ENCODE measurements at regions not wholly inside any gene's neighbourhood (a gene's known extent, or its start where the extent isn't known, plus 50 kb on each side); places are given as distances from the start of the nearest gene placed in this dataset.

DNA sequence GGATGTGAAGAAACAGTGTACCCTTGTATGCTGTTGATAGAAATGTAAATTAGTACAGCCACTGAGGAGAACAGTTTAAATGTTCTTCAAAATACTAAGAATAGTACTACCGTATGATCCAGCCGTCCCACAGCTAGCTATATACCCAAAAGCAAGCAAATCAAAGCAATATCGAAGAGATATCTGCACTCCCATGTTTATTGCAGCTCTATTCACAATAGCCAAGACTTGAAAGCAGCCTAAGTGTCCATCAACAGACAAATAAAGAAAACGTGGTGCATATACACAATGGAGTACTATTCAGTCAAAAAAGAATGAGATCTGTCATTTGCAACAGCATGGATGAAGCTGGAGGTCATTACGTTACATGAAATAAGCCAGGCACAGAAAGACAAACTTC is 88.5 kb upstream of the SLC38A4 start:
- no peak for DNase-seq

DNA sequence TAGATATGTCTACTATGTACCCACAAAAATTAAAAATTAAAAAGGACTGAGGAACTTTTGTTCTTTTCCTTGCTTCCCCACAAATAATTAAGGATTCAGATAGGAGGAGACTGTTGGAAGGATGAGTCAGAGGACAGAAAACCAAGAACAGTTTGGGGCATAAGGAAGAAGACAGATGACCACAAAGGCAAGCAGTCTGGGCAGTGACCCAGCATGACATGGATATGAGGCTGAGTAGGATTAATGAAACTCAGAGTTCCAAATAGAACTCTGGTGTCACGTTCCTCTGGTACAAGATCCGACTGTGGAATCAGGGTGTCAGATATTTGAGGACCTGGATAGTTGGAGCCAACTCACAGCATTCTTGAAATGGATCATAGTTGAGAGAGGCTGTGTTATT is 89.3 kb upstream of the SLC38A4 start:
- no peak for DNase-seq

DNA sequence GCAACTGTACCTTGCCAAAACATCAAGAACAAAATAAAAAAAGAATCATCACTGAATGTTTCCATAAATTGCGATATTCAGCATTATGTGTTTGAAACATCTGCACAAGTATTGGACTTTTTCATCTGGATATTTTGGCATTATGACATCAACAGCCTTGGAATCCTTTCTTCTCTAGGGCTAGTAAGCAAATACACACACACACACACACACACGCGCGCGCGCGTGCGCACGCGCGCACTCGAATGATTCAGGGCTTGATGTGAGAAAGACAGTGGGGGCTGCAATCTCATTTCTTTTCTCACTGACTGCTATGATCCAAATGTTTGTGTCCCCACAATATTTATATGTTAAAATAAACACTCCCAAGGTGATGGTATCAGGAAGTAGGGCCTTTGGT is 90.0 kb upstream of the SLC38A4 start:
- no peak for DNase-seq

DNA sequence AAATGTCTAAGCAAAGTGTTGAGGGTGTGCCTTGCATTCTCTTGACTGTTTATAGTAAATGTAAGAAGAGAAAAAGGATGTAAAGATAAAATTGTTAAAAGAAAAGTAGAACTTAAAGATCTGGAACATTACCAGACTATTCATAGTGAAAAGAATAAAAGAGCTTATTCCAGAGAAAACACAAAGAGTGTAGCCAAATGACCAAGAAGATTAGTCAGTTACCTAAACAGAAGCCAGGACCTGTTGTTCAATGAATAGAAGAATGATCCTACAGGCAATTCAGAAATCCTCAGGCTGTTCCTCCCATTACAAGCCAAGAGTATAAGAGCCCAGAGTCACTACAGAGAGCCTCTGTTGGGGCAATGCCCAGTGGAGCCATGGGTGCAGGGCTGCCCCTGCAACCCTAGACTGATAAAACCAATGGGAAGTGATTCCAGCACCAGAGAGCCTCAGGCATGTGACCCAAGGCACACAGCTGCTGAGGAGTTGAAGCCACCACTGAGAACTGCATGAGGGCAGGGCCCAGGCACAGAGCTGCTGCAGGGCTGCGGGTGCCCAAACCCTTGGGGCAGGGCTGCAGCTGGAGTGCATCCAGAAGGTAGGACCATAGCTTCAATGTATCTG is 91.1 kb upstream of the SLC38A4 start:
- no peak for DNase-seq

GRCh38 chr12:46917821-46918220 is 92.0 kb upstream of the SLC38A4 start:
- DNase-seq: no peak

GRCh38 chr12:46918631-46919030 is 92.8 kb upstream of the SLC38A4 start:
- no peak for DNase-seq

GRCh38 chr12:46919666-46920400 is 94.0 kb upstream of the SLC38A4 start:
- DNase-seq: no peak

DNA sequence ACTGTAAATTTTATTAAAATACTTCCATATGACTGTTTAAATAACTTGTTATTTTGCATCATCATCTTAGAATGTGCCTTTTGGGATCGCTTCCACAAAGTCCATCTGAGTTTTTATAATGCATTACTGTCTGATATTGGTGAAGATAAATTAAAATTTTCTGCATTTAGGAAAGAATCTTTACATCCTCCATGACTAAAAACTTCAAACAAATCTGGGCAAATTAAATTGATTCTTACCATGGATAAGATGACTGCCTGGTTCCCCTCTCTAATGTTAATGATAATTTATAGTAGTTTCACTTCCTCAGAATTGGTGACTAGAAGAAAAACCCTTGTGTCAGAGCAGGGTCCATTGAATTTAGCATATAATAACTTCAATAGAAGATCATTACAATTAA is 94.7 kb upstream of the SLC38A4 start:
- DNase-seq: peak in 1 of 2 donors; percentile 23

GRCh38 chr12:46921048-46921763 is 95.4 kb upstream of the SLC38A4 start:
- no peak for DNase-seq

DNA sequence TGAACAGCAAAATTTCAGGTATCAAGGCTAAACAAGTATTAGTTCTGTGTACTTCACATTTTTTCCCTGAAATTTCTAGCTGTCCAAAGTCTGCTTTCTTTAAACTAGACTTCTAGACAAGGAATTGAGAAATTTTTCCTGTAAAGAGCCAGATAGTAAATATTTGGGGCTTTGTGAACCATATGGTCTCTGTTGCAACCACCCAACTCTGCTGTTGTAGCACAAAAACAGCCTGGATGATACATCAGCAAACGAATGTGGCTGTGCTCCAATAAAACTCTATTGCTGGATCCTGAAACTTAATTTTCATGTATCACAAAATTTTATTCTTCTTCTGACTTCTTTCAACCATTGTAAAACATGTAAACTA is 96.0 kb upstream of the SLC38A4 start:
- no peak for DNase-seq

DNA sequence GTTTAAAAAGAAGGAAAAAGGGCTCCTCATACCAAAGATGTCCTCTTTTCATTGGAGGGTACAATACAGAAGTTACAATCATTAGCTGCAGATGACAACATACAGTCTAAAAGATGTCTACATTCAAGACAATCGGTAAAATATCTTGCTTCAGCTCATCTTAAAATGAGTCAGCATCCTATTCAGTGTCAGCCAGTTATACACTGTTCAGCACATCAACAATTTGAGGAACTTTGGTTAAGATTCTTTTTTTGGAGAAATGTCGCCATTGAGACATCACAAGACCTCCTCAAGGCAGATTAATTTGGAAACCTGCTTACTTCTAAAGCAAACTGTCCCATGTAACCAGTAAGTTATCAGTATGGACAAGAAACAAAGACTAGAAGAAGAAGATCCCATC is 100.7 kb upstream of the SLC38A4 start:
- peak; percentile 78 to 85 for DNase-seq

- no peak for DNase-seq
Observed at GRCh38 chr12:46930101-46930500, 104.3 kb upstream of the SLC38A4 start.

- peak; percentile 31 to 67 for DNase-seq
Observed at GRCh38 chr12:46933947-46934346, 108.2 kb upstream of the SLC38A4 start.

- no peak for DNase-seq
Observed at GRCh38 chr12:46934374-46935111, 108.7 kb upstream of the SLC38A4 start.

DNA sequence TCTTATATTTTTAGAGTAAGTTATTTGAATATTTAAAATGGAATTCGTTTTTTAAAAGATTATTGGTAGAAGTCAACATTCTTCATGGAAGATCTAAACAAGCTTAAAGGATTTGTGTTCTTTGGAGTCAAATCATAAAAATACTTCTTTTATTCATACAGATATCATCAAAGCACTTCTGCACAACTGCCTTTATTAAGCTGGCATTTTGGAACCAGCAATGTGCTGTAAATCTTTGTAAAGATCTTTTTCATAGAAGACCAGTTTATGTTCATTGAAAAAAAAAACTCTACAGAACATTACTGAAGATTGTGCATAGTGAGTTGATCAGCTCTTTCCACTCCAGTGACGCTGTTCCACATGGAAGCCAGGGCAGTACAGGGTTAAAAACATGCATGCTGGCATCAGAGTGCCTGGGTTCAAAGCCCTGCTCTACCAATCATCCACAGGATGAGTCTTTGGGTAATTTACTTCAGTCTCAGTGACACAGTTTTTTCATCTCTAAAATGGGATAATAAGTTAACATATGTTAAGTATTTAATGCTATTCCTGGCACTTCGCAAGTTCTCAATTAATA is 109.6 kb upstream of the SLC38A4 start:
- no peak for DNase-seq

- no peak for DNase-seq
Observed at GRCh38 chr12:46936042-46936441, 110.2 kb upstream of the SLC38A4 start.

DNA sequence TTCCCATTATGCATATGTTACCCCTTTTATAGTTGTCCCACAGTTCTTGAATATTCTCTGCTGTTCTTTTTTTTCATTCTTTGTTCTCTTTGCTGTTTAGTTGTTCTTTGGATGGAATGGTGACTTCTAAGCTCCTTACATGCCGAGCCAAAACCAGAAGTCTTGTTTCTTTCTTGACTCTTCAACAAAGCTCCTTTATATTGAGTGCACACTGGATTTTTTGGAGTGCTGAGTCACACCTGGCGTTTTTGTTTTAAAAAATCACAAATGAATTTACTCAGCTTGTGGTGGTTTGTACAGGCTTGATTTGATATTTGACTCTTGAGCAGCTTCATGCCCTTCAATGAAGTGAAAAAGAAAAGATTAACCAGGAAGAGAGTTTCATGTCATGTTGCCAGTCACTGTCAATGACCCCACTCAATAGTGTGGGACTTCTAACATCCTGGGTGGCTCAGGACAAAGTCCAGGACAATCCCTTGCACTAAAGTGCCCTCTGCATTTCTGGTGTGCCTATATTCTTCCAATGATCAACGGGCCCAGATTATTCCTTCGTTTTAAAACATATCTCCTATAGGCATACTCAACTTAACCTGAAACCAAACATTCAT is 112.4 kb upstream of the SLC38A4 start:
- no peak for DNase-seq

- DNase-seq: no peak
Observed at GRCh38 chr12:46941981-46942380, 116.2 kb upstream of the SLC38A4 start.

DNA sequence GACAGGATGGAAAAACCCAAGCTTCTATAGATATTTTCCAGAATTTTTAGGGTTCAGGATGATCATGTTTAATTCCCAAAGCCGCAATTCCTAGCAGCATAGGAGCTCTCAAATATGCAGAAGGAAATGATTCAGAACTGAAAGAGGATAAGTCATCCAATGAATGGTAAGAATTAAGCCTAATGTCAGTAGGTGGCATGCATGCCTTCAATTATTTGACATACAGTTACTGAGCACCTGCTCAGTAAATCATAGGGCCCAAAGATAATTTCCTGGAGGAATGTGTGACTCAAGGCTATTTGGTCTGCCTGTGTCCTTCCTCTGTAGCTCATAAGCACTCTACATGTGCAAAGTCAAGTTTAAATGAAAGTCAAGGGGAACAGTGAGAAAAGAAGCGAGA is 116.8 kb upstream of the SLC38A4 start:
- DNase-seq: no peak

- no peak for DNase-seq
Observed at GRCh38 chr12:46944088-46944487, 118.3 kb upstream of the SLC38A4 start.

DNA sequence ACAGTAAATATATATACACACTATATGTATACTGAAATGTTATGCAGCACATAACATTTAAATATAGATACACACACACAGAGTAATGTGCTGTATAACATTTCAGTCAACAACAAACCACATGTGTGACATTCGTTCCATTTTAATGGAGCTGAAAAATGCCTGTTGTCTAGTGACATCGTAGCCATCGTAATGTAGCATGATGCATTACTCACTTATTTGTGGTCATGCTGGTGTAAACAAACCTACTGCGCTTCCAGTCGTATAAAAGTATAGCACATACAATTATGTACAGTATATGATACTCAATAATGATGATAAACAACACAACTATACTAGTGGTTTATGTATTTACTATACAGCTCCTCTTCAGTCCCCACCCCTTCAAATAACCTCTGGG is 119.0 kb upstream of the SLC38A4 start:
- no peak for DNase-seq

DNA sequence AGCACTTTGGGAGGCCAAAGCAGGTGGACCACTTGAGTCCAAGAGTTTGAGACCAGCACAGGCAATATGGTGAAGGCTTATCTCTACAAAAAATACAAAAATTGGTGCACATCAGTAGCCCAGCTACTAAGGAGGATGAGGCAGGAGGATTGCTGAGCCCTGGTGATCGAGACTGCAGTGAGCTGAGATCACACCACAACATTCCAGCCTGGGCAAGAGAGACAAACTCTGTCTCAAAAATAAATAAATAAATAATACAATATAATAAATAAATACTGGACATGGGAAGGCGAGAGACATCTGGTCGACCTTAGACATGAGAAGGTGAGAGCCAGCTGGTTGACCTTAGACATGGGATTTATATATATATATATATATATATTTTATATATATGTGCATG is 119.8 kb upstream of the SLC38A4 start:
- no peak for DNase-seq

- DNase-seq: no peak
Observed at GRCh38 chr12:46946137-46946536, 120.3 kb upstream of the SLC38A4 start.
